ENCODE measurements at regions not wholly inside any gene's neighbourhood (a gene's known extent, or its start where the extent isn't known, plus 50 kb on each side); places are given as distances from the start of the nearest gene placed in this dataset.

- no peak for TF ChIP-seq CEBPB (IDR thresholded peaks at IDR 0.05)
- no peak for TF ChIP-seq TCF12 (IDR thresholded peaks at IDR 0.05; ENCODE audit: low read depth)
- TF ChIP-seq, protein P1, sequence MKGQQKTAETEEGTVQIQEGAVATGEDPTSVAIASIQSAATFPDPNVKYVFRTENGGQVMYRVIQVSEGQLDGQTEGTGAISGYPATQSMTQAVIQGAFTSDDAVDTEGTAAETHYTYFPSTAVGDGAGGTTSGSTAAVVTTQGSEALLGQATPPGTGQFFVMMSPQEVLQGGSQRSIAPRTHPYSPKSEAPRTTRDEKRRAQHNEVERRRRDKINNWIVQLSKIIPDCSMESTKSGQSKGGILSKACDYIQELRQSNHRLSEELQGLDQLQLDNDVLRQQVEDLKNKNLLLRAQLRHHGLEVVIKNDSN (IDR thresholded peaks at IDR 0.05): no peak
- no peak for TF ChIP-seq ZBTB7A (IDR thresholded peaks at IDR 0.05; ENCODE audit: low read depth)
Measured at GRCh38 chr10:118405928-118406327, 63.8 kb upstream of the FAM204A start.

- TF ChIP-seq, protein P1 (IDR thresholded peaks at IDR 0.05): no peak
- TF ChIP-seq MAX (IDR thresholded peaks at IDR 0.05) (no peak), YY1 (IDR thresholded peaks at IDR 0.05; ENCODE audit: low read depth) (no peak), NFIC (IDR thresholded peaks at IDR 0.05) (no peak), CREB1 (IDR thresholded peaks at IDR 0.05; ENCODE audit: low read depth) (no peak), TAF1 (IDR thresholded peaks at IDR 0.05; ENCODE audit: low read depth) (no peak), RAD21 (IDR thresholded peaks at IDR 0.05; ENCODE audit: low read depth) (no peak), EP300 (IDR thresholded peaks at IDR 0.05; ENCODE audit: borderline replicate concordance) (no peak), EGR1 (IDR thresholded peaks at IDR 0.05) (no peak), CEBPB (IDR thresholded peaks at IDR 0.05) (no peak), ZBTB7A (IDR thresholded peaks at IDR 0.05; ENCODE audit: low read depth) (no peak)
Measured at GRCh38 chr10:118403967-118404366, 61.8 kb upstream of the FAM204A start.

DNA sequence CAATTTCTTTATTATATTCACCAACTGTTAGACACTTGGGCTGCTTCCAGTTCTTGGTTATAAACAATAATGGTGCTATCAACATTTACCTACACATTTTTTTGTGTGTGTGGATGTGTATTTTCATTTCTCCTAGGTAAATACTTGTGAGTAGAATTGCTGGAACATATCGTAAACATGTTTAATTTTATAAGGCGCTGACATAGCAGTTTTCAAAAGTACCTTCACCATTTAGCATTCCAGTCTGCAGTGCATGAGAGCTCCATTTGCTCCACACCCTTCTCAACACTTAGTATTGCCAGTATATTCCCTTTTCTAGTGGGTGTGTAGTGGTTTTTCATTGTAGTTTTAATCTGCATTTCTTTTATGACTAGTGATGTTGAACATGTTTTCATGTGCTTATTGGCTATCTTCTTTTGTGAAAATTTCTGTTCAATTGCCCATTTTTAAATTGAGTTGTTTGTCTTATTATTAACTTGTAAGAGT lies 59.6 kb upstream of the FAM204A start:
- TF ChIP-seq CEBPB (IDR thresholded peaks at IDR 0.05) (no peak), REST (IDR thresholded peaks at IDR 0.05; ENCODE audit: low read depth) (no peak), EGR1 (IDR thresholded peaks at IDR 0.05) (no peak), EP300 (IDR thresholded peaks at IDR 0.05; ENCODE audit: borderline replicate concordance) (no peak), CREB1 (IDR thresholded peaks at IDR 0.05; ENCODE audit: low read depth) (no peak)

DNA sequence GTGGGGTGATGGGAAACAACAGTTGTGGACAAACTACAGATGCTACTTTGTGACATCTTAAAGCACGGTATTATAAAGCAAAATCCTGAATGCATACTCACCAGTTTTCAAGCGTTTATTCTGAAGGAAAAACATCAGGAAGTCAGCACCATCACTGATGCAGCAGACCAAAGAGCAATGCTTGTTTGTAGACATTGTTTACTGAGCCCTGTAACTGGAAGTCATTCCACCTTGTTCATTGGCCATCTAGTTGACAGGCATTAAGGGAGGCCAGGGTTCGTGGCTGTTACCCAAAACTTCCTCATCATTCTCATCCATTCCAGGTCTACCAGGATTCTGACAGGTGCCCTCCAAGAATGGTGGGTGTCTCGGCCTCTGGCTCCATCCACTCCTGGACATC lies 55.3 kb upstream of the FAM204A start:
- TF ChIP-seq ZBTB7A (IDR thresholded peaks at IDR 0.05; ENCODE audit: low read depth): no peak
- TF ChIP-seq TAF1 (IDR thresholded peaks at IDR 0.05; ENCODE audit: low read depth): no peak
- TF ChIP-seq, protein P1 (IDR thresholded peaks at IDR 0.05): no peak
- no peak for TF ChIP-seq TCF12 (IDR thresholded peaks at IDR 0.05; ENCODE audit: low read depth)
- no peak for TF ChIP-seq MAX (IDR thresholded peaks at IDR 0.05)
- no peak for TF ChIP-seq FOXM1 (IDR thresholded peaks at IDR 0.05; ENCODE audit: borderline replicate concordance, low read depth)
- no peak for TF ChIP-seq EGR1 (IDR thresholded peaks at IDR 0.05)
- TF ChIP-seq CEBPB (IDR thresholded peaks at IDR 0.05): no peak
- no peak for TF ChIP-seq TEAD4 (IDR thresholded peaks at IDR 0.05)
- TF ChIP-seq RAD21 (IDR thresholded peaks at IDR 0.05; ENCODE audit: low read depth): no peak
- TF ChIP-seq NFIC (IDR thresholded peaks at IDR 0.05): no peak
- no peak for TF ChIP-seq EP300 (IDR thresholded peaks at IDR 0.05; ENCODE audit: borderline replicate concordance)
- TF ChIP-seq REST (IDR thresholded peaks at IDR 0.05; ENCODE audit: low read depth): no peak
- TF ChIP-seq YY1 (IDR thresholded peaks at IDR 0.05; ENCODE audit: low read depth): no peak
- no peak for TF ChIP-seq CREB1 (IDR thresholded peaks at IDR 0.05; ENCODE audit: low read depth)

DNA sequence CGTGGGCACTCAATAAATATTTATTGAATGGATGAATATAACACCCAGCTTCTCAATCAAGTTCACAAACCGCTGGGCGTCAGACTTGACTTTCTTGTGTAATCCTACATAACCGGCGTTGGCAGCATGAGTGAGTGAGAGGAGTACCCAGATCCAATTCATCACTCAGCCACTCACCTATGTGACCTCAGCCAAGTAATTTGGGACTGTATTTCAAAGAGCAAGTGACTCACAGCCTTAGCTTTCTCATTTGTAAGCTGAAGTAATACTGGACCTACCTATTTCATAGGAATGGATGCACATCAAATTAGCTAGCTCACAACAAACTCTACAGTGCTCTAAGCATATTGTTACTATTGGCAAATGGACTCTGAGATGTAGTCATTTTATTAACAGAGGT lies 53.8 kb upstream of the FAM204A start:
- TF ChIP-seq EGR1 (IDR thresholded peaks at IDR 0.05): no peak
- no peak for TF ChIP-seq REST (IDR thresholded peaks at IDR 0.05; ENCODE audit: low read depth)
- no peak for TF ChIP-seq RAD21 (IDR thresholded peaks at IDR 0.05; ENCODE audit: low read depth)
- TF ChIP-seq CREB1 (IDR thresholded peaks at IDR 0.05; ENCODE audit: low read depth): no peak
- no peak for TF ChIP-seq NFIC (IDR thresholded peaks at IDR 0.05)
- no peak for TF ChIP-seq YY1 (IDR thresholded peaks at IDR 0.05; ENCODE audit: low read depth)
- no peak for TF ChIP-seq ZBTB7A (IDR thresholded peaks at IDR 0.05; ENCODE audit: low read depth)
- TF ChIP-seq EP300 (IDR thresholded peaks at IDR 0.05; ENCODE audit: borderline replicate concordance): no peak
- no peak for TF ChIP-seq TCF12 (IDR thresholded peaks at IDR 0.05; ENCODE audit: low read depth)
- no peak for TF ChIP-seq FOXM1 (IDR thresholded peaks at IDR 0.05; ENCODE audit: borderline replicate concordance, low read depth)
- no peak for TF ChIP-seq MAX (IDR thresholded peaks at IDR 0.05)
- no peak for TF ChIP-seq TAF1 (IDR thresholded peaks at IDR 0.05; ENCODE audit: low read depth)
- TF ChIP-seq CEBPB (IDR thresholded peaks at IDR 0.05): no peak
- TF ChIP-seq TEAD4 (IDR thresholded peaks at IDR 0.05): no peak
